H1 (cell line): ENCODE measurements at regions not wholly inside any gene's neighbourhood (a gene's known extent, or its start where the extent isn't known, plus 50 kb on each side); places are given as distances from the start of the nearest gene placed in this dataset.
"Not testable (repeated sequence)": the region's sequence is repeated elsewhere in the genome, so short reads cannot be mapped to it uniquely, and the experiment has no call there.

ENCODE experiments used
- CTCF ChIA-PET: fragments of 300-600 bp; sonication (Branson Sonifier 250); formaldehyde crosslinking; loops from one replicate; lab custom pipeline; 2021; ENCODE audit not compliant: partially characterized antibody; lab: Charles Lee
- POLR2A ChIA-PET: fragments of 300-600 bp; sonication (Branson Sonifier 250); formaldehyde crosslinking; loops from one replicate; lab custom pipeline; 2021; ENCODE audit warnings: inconsistent platforms; ENCODE audit not compliant: partially characterized antibody; lab: Charles Lee
- DNase-seq, 2 experiments: peaks; one replicate each; pipeline versions ENCODE4 v3.0.0 to v3.0.0-alpha.2; 2010 to 2022; ENCODE audit warnings: low spot score in 2 of 2, low read depth in 1 of 2, mixed read lengths in 1 of 2
- FAIRE-seq: peaks from 2 replicates; lab custom pipeline; 2011; peaks lifted over from hg19 to GRCh38; lab: Jason Lieb, UNC
- H2AFZ ChIP-seq: 2 replicates; pipeline ENCODE4 v1.8.1; 2012; ENCODE audit warnings: low read length, inconsistent platforms
- H2AK5ac ChIP-seq: 2 replicates; pipeline ENCODE4 v1.6.1; 2013; ENCODE audit warnings: low read depth, low read length
- H2BK120ac ChIP-seq: replicated peaks from 2 replicates; pipeline ENCODE3; 2013; ENCODE audit warnings: low read depth, low read length, inconsistent platforms
- H2BK12ac ChIP-seq: 2 replicates; pipeline ENCODE4 v1.6.1; 2013; ENCODE audit warnings: low read depth, low read length
- H2BK15ac ChIP-seq: 2 replicates; pipeline ENCODE4 v1.6.1; 2013; ENCODE audit warnings: low read length
- H2BK20ac ChIP-seq: 2 replicates; pipeline ENCODE4 v1.6.1; 2013; ENCODE audit warnings: low read length
- H2BK5ac ChIP-seq: 2 replicates; pipeline ENCODE4 v1.6.1; 2013; ENCODE audit warnings: low read depth, low read length
- H3K14ac ChIP-seq: 2 replicates; pipeline ENCODE4 v1.6.1; 2013; ENCODE audit warnings: inconsistent platforms; ENCODE audit not compliant: insufficient read length
- H3K18ac ChIP-seq: 2 replicates; pipeline ENCODE4 v1.6.1; 2013; ENCODE audit warnings: low read length; ENCODE audit errors: extremely low read depth
- H3K23ac ChIP-seq: 2 replicates; pipeline ENCODE4 v1.6.1; 2013; ENCODE audit warnings: inconsistent platforms; ENCODE audit not compliant: insufficient read length
- H3K23me2 ChIP-seq: 2 replicates; pipeline ENCODE4 v1.6.1; 2013; ENCODE audit warnings: low read depth, low read length
- H3K27ac ChIP-seq: 2 replicates; pipeline ENCODE4 v1.6.1; 2011; ENCODE audit warnings: low read depth, low read length, inconsistent platforms
- H3K27me3 ChIP-seq, 4 experiments: replicated peaks in 1 of 4; 1 replicate in 1 of 4; 2 replicates in 3 of 4; pipeline versions ENCODE4 v1.6.1 to v1.8.1; 2011 to 2013; ENCODE audit warnings: low read length in 3 of 4, mild to moderate bottlenecking in 3 of 4, inconsistent platforms in 2 of 4, mixed read lengths in 2 of 4, moderate library complexity in 1 of 4; ENCODE audit not compliant: control insufficient read depth in 3 of 4, insufficient read depth in 3 of 4; ENCODE audit errors: extremely low read depth in 1 of 4
- H3K36me3 ChIP-seq, 4 experiments: 2 replicates each; pipeline versions ENCODE4 v1.6.1 to v1.8.1; 2011 to 2013; ENCODE audit warnings: mild to moderate bottlenecking in 4 of 4, low read length in 3 of 4, moderate library complexity in 2 of 4, control low read depth in 1 of 4, inconsistent platforms in 1 of 4; ENCODE audit not compliant: insufficient read depth in 4 of 4, control insufficient read depth in 2 of 4
- H3K4ac ChIP-seq: replicated peaks from 2 replicates; pipeline ENCODE3; 2013; ENCODE audit warnings: low read length, low read depth, mixed read lengths, inconsistent platforms; ENCODE audit not compliant: insufficient read length
- H3K4me1 ChIP-seq, 4 experiments: replicated peaks in 1 of 4; 1 replicate in 1 of 4; 2 replicates in 3 of 4; pipeline versions ENCODE4 v1.6.1 to v1.8.1; 2011 to 2013; ENCODE audit warnings: low read length in 3 of 4, inconsistent platforms in 2 of 4, mixed read lengths in 1 of 4; ENCODE audit not compliant: insufficient read depth in 4 of 4, control insufficient read depth in 3 of 4
- H3K4me2 ChIP-seq, 2 experiments: 2 replicates each; pipeline versions ENCODE4 v1.6.1 to v1.8.1; 2011 to 2013; ENCODE audit warnings: low read depth in 2 of 2, low read length in 2 of 2, control low read depth in 1 of 2, inconsistent platforms in 1 of 2, mild to moderate bottlenecking in 1 of 2; ENCODE audit not compliant: insufficient read depth in 1 of 2
- H3K4me3 ChIP-seq, 4 experiments: fragments of 200-600, 300-600 bp in 1 of 4; sonication (generic), shearing (Covaris generic), sonication (Bioruptor Twin) in 1 of 4; 2 replicates each; pipeline versions ENCODE4 v1.5.1 to v1.8.1; 2011 to 2016; ENCODE audit warnings: low read length in 4 of 4, low read depth in 3 of 4, control low read depth in 2 of 4, inconsistent platforms in 2 of 4, mild to moderate bottlenecking in 2 of 4, mixed read lengths in 1 of 4, moderate library complexity in 1 of 4; ENCODE audit not compliant: insufficient read depth in 2 of 4; ENCODE audit errors: extremely low read depth in 1 of 4
- H3K56ac ChIP-seq: replicated peaks from 2 replicates; pipeline ENCODE3; 2013; ENCODE audit warnings: low read depth, mild to moderate bottlenecking, mixed read lengths, low read length, inconsistent platforms; ENCODE audit not compliant: insufficient read length
- H3K79me1 ChIP-seq: 2 replicates; pipeline ENCODE4 v1.6.1; 2013; ENCODE audit warnings: low read depth, low read length, control low read depth
- H3K79me2 ChIP-seq, 2 experiments: 2 replicates each; pipeline versions ENCODE4 v1.6.1 to v1.8.1; 2012 to 2013; ENCODE audit warnings: low read length in 2 of 2, mild to moderate bottlenecking in 2 of 2, inconsistent platforms in 1 of 2; ENCODE audit not compliant: insufficient read depth in 2 of 2, control insufficient read depth in 1 of 2
- H3K9ac ChIP-seq, 4 experiments: replicated peaks in 1 of 4; 1 replicate in 1 of 4; 2 replicates in 3 of 4; pipeline versions ENCODE4 v1.6.1 to v1.8.1; 2011 to 2013; ENCODE audit warnings: low read depth in 3 of 4, low read length in 3 of 4, control low read depth in 2 of 4, mild to moderate bottlenecking in 2 of 4, moderate library complexity in 2 of 4, inconsistent platforms in 1 of 4; ENCODE audit errors: extremely low read depth in 1 of 4
- H3K9me3 ChIP-seq, 2 experiments: 2 replicates each; pipeline versions ENCODE4 v1.6.1 to v1.8.1; 2012 to 2013; ENCODE audit warnings: mild to moderate bottlenecking in 2 of 2, moderate library complexity in 2 of 2, control low read depth in 1 of 2, inconsistent platforms in 1 of 2, low read depth in 1 of 2, low read length in 1 of 2, mixed read lengths in 1 of 2; ENCODE audit not compliant: insufficient read depth in 2 of 2
- H4K20me1 ChIP-seq, 2 experiments: replicated peaks in 1 of 2; 2 replicates each; pipeline versions ENCODE3 to v1.8.1; 2011 to 2013; ENCODE audit warnings: inconsistent platforms in 2 of 2, low read length in 2 of 2, mild to moderate bottlenecking in 1 of 2; ENCODE audit not compliant: insufficient read depth in 2 of 2, control insufficient read depth in 1 of 2
- H4K5ac ChIP-seq: 2 replicates; pipeline ENCODE4 v1.6.1; 2013; ENCODE audit warnings: low read length, low read depth, mixed read lengths, inconsistent platforms; ENCODE audit not compliant: insufficient read length
- H4K8ac ChIP-seq: 2 replicates; pipeline ENCODE4 v1.8.0; 2013; ENCODE audit warnings: mild to moderate bottlenecking, moderate library complexity, low read length, inconsistent platforms; ENCODE audit not compliant: insufficient read depth; ENCODE audit errors: extremely low read depth
- H4K91ac ChIP-seq: replicated peaks from 2 replicates; pipeline ENCODE3; 2013; ENCODE audit warnings: low read length, mixed read lengths, inconsistent platforms; ENCODE audit not compliant: insufficient read length
- BCL11A ChIP-seq, 2 experiments: IDR thresholded peaks; one replicate each; pipeline ENCODE4 v1.6.1; 2011; ENCODE audit warnings: low read depth in 2 of 2, low read length in 2 of 2, mild to moderate bottlenecking in 2 of 2
- HDAC6 ChIP-seq: IDR thresholded peaks from one replicate; pipeline ENCODE4 v1.7.1; 2012; ENCODE audit warnings: low read depth, mild to moderate bottlenecking, inconsistent platforms, low read length, moderate library complexity
- MAFK ChIP-seq: IDR thresholded peaks from 2 replicates; pipeline ENCODE4 v1.6.1; 2012; ENCODE audit warnings: low read depth, mild to moderate bottlenecking, improper control_type of control experiment, low read length
- NRF1 ChIP-seq: IDR thresholded peaks from 2 replicates; pipeline ENCODE4 v1.6.1; 2011; ENCODE audit warnings: mild to moderate bottlenecking, low read depth, low read length, improper control_type of control experiment
- RNF2 ChIP-seq: fragments of 200-900, 300-1000 bp; sonication (generic); IDR thresholded peaks from 2 replicates; pipeline ENCODE4 v1.7.1; 2016; ENCODE audit warnings: borderline replicate concordance, low read depth, mild to moderate bottlenecking, antibody characterized with exemption, low read length; ENCODE audit not compliant: poor library complexity, severe bottlenecking; ENCODE audit errors: missing control alignments
- WGBS, 2 experiments: shearing (Covaris generic) in 1 of 2; methylation state at CpG; one replicate each; pipeline versions ENCODE4 v1.1.6 to v1.1.7; 2013 to 2015; ENCODE audit warnings: low lambda C conversion rate in 2 of 2, mixed read lengths in 2 of 2, inconsistent platforms in 1 of 2, low coverage in 1 of 2, missing lambda C conversion rate in 1 of 2; ENCODE audit not compliant: insufficient replicate concordance in 2 of 2, insufficient coverage in 1 of 2, insufficient read length in 1 of 2; ENCODE audit errors: extremely low coverage in 1 of 2, missing lambda C conversion rate in 1 of 2; 5-methylcytosine and 5-hydroxymethylcytosine counted together

- TF ChIP-seq BCL11A (IDR thresholded peaks at IDR 0.05; ENCODE audit: low read depth in 2 of 2, low read length in 2 of 2): no peak
- TF ChIP-seq HDAC6: no peak
- no peak for TF ChIP-seq RNF2
- no peak for TF ChIP-seq NRF1
- no peak for TF ChIP-seq MAFK
These were observed 127.3 kb upstream of the TUT7 start (continued) for GRCh38 chr9:86481466-86481865.

DNA sequence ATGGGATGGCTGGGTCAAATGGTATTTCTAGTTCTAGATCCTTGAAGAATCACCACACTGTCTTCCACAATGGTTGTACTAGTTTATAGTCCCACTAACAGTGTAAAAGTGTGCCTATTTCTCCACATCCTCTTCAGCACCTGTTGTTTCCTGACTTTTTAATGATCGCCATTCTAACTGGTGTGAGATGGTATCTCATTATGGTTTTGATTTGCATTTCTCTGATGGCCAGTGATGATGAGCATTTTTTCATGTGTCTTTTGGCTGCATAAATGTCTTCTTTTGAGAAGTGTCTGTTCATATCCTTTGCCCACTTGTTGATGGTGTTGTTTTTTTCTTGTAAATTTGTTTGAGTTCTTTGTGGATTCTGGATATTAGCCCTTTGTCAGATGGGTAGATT is 121.0 kb upstream of the TUT7 start:
- H3K4ac ChIP-seq, H2AK5ac ChIP-seq, POLR2A ChIA-PET, H3K23me2 ChIP-seq, H3K4me1 ChIP-seq, CTCF ChIA-PET, H3K4me3 ChIP-seq, H4K20me1 ChIP-seq, H3K79me2 ChIP-seq, H2BK15ac ChIP-seq, DNase-seq, H2BK120ac ChIP-seq, H4K5ac ChIP-seq, H3K18ac ChIP-seq, H3K36me3 ChIP-seq, H2BK12ac ChIP-seq, H3K4me2 ChIP-seq, H4K91ac ChIP-seq, H3K9me3 ChIP-seq, H3K27ac ChIP-seq, H2BK20ac ChIP-seq, H3K14ac ChIP-seq, H4K8ac ChIP-seq, H3K23ac ChIP-seq, H3K56ac ChIP-seq, H2BK5ac ChIP-seq, H2AFZ ChIP-seq, H3K9ac ChIP-seq, FAIRE-seq, H3K27me3 ChIP-seq, H3K79me1 ChIP-seq: not testable (repeated sequence)
- 85% methylated on average over 1 of the region's 1 CpG; no CpG with 5 or more reads in 1 of the 2 experiments for WGBS, 2 experiments
